HS-5 (cell line): ENCODE measurements at regions not wholly inside any gene's neighbourhood (a gene's known extent, or its start where the extent isn't known, plus 50 kb on each side); places are given as distances from the start of the nearest gene placed in this dataset.

Experiments used
- DNase-seq: peaks from one replicate; pipeline ENCODE4 v3.0.0-alpha.2; 2012; ENCODE audit warnings: low read depth

DNA sequence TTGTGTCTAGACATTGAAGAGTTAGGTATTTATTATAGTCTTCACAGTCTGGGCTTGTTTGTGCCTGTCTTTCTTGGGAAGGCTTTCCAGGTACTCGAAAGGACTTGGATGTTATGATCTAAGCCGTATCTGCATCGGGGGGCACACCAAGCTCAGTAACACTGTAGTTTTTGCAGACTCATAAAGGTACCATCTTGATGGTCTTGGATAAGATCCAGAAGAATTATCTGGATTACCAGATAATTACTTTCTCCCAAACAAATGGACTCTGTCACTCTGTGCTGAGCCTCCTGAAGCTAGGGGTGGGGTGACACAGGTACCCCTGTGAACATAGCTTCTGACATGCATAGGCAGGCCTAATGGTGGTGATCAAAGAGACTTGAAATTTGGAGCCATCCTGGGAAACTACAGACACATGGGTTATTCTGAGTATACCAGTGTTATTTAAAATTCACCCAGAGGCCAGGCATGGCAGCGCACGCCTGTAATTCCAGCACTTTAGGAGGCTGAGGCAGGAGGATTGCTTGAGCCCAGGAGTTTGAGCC is 238.6 kb upstream of the TPM1 start:
- DNase-seq = no peak

DNA sequence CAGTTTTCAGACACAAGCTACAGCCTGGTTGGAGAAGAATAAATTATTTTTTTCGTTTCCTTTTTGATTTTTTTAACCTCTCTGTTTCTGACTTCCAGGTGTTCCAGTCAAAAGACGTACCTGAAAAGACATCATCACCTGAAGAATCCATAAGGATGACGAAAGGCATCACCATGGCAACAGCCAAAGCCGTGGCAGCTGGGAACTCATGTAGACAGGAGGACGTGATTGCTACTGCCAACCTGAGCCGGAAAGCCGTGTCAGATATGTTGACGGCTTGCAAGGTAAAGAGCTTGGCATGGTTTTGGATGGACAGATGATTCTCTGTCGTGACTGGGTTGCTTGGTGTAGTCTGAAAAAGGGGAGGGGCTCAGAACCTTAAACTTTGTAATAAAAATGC is 237.0 kb upstream of the TPM1 start:
- DNase-seq = no peak

DNA sequence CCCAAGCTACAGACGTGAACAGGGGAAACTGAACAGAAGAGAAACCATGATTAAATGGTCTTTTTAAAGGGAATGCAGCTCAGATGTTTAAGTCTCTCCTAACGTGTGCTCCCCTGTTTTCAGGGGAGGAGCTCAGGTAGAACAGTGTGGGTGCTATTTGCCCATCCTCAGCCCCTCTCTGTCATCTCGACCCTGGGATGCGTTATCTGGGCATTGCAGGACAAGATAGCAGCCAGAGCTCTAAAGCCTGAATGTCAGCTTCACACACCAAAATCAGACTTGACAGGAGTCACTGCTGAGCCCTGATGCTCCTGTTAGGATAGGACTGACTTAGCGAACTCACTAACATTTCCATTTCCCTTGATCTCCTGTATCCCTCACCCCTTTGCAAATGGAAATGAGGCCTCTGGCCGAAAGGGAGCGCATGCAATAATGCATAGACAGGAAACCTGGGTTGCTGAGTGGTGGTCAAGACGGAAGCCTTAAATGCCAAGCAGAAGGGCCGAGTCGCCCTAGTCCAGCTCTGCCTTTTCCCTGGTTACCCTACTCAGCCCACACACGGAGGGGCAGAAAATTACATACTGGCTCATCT is 234.9 kb upstream of the TPM1 start:
- DNase-seq = no peak

DNA sequence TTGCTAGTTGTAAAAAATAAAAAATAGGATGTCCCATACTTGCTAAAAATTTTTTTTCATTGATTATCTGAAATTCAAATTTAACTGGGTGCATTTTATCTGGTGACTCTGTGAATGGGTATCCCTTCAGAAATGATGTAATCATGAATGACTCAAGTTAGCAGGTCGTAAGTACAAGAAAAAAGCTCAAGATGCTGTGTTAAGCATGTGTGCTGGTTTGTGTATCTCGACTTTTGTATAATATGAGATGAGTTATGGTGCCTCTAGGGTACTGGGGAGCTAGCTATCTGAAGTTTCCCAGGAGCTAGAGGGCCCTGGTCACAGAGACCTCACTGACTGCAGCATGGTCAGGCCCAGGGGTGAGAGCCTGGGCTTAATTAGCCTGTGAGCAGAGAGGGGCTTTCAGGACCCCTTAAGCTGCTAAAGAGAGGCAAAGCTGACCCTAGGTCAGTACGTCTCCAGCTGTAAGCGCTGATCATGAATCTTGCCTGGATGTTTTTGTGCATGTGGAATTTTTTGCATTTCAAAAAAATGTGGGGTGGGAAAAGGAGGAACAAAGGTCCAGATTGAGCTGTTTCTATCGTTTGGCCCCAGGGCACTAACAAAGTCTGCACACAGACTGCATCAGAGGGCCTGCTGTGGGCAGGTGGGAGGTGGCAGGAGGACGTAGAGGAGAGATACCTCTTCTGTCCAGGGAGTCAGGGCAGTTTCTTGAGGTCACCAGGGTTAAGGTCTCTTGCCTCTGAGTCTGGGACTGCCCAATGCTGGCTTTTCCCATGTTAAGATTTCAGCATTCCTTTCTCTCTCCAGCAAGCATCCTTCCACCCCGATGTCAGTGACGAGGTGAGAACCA is 233.2 kb upstream of the TPM1 start:
- DNase-seq = peak; percentile 18

DNA sequence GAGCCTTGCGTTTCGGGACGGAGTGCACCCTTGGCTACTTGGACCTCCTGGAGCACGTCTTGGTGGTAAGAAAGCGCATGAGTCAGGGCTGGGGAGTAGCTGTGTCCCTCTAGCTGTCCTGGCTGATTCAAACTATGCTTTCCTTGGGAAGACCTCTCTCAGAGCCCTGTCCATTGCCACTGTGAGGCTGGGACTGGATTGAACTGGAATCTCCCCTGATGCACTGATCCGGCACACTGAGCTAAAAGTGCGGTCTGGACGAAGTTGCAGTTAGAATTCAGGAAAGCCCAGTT is 232.6 kb upstream of the TPM1 start:
- no peak for DNase-seq

GRCh38 chr15:62812515-62812835 is 230.1 kb upstream of the TPM1 start:
- DNase-seq = no peak

DNA sequence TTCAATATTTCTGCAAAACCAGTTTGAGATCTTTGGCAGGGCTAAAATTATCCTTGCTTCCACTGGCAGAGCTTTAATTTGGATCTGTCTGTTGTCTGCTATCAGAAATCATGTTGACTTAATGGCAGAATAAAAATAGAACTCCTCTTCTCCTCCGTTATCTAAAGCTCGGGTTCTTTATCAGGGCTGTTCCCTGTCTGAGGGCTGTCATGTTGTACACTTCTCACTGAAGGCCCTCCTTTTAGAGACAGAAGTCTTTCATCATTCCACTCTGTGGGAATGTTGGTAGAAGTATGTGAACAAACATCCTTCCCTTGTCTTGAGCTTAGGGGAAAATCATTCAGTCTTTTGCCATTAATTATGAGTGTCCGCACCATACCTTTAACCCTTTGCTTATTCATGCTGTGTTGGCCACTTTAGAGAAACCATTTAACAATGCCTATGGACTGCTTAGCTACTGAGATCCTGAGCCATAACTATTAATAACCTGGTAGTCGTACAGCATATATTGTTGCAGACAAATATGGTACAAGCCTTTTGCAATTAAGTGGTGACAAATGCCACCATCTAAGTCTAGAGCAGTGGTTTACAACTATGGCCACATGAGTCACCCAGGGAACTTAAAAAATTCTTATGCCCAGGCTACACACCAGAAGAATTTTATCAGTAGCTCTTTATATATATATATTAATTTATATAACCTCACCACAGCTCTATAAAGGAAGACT is 226.0 kb upstream of the TPM1 start:
- no peak for DNase-seq

GRCh38 chr15:62818691-62819090 is 223.9 kb upstream of the TPM1 start:
- DNase-seq = no peak

- DNase-seq = no peak
Observed at GRCh38 chr15:62821384-62822131, 221.0 kb upstream of the TPM1 start.

DNA sequence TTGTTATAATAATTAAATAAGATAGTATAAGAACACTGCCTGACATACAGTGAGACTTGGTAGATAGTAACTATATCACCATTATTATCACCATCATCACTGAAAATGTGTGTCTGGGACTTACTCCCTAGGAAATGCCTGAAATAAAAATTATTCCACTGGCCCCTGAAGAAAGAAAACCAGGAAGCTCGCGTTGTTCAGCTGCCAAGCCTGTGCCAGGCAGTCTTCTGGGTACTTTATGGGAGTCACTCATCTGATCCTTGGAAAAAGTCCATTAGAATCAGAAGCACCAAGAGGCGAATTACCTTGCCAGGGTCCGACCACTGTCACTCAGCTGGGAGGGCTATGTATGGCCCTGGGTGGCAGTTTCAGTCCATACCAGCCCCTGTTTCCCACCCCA is 220.3 kb upstream of the TPM1 start:
- DNase-seq = no peak

GRCh38 chr15:62823561-62823960 is 219.0 kb upstream of the TPM1 start:
- DNase-seq = no peak

DNA sequence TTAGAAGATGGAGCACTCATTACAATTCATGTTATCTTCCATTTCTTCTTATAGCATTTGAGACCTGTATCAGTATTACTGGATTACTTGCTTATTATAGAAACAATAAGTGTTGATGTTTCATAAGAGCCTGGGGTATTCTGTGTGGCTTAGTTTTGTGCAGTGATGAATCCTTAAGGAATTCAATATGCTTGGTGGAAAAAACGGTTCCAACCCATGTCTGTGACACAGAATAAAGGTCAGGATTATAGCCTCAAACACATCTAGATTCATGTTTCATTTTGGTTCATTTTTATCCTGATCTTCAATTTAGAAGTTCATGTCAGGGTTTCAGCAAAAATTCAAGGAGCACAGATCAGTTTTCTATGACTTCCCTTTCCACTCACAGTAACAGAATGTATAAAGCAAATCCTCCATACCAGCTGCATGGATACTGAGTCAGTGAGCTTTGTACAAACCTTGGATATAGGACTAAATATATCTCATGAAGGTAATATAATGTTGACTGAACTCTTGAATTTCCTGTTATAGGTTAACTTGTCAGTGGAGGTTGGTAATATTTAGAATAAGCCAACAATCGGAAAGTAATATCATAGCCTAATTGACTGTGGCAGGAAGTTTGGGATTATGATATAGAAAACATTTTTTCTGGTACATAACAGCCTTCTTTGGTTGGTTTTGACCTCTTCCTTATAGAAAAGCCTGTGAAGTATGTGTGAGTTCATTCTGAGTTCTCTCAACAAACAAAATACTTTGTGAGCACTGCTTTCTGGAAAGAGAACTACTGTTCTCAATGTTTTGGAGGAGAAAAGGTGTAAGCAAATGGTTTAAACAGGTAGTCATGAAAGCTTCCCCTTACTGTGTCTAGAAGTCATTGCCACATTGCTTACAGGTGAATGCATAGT is 218.2 kb upstream of the TPM1 start:
- peak; percentile 42 for DNase-seq

DNA sequence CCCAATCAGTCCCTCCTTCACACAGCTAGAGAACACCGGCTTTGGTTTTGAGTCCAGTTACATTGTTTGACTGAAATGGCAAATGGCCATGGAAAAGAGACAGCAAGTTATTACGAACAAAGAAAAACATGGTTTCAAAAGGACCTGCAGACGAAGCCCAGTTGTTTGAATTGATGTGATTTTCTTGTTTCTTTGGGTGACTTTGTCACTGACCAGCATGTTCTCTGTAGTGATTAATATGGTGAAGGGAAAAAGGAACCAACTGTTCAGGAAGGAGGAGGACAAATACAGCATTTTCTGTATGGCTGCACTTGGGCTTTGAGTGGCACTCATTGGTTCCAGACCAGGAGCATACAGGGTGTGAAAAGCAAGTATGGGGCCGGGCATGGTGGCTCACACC is 217.4 kb upstream of the TPM1 start:
- no peak for DNase-seq

GRCh38 chr15:62826561-62826960 is 216.0 kb upstream of the TPM1 start:
- no peak for DNase-seq

DNA sequence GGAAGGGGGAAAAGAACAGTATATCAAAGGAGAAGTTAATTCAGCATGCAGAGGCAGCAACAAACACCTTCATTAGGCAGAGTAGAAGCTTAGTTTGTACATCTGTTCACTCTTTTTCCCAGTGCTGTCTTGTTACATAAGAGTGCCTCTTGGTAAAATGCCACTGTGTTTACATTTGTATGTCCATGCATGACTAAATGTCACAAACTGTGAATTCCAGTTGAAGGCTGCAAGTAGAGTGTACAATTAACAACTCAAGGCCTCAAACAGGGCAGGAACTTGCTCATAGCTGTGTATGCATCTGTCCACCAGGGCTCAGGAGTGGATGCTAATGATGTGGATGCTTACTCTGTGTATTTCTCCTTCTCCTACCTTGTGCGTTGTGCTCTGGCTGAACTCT is 214.2 kb upstream of the TPM1 start:
- DNase-seq = no peak

DNA sequence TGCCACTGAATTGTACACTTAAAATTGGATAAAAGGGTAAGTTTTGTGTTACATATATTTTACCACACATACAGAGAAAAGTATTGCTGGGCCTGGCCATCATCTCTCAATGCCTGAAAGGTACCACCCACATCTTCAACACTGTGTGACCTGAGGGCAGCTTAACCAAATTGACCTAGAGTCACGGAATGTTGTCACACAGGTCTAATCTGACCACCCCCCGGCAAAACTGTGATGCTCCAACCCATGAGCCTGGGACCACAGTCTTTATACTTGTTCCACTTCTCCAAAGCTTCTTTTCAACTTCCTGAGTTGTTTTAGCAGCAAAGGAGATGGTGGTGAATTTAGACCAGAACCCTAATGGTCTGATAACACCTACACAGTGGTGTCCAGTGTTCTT is 210.3 kb upstream of the TPM1 start:
- DNase-seq = no peak

DNA sequence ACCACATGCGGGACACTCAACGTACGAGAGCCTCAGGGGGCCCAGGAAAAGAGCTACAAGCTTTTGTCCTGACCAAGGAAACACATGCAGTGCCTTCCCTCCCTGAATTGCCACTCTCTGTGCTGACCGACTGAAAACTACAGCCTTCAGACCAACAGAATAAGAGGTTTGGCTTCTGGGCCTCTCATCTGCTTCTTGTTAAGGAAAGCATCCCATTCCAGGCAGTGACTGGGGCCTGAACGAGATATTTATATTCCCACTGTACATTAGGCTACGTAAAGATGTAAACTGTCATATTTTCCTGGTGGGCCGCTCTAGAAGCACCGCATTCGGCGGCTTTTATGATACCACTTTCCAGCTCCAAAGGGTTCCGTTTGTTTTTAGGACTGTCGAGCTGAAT is 208.9 kb upstream of the TPM1 start:
- DNase-seq = no peak

GRCh38 chr15:62834686-62835329 is 207.7 kb upstream of the TPM1 start:
- DNase-seq = no peak

- no peak for DNase-seq
Observed at GRCh38 chr15:62835351-62835750, 207.2 kb upstream of the TPM1 start.

GRCh38 chr15:62835762-62836161 is 206.8 kb upstream of the TPM1 start:
- no peak for DNase-seq
